B cell (primary cell): ENCODE measurements at regions not wholly inside any gene's neighbourhood (a gene's known extent, or its start where the extent isn't known, plus 50 kb on each side); places are given as distances from the start of the nearest gene placed in this dataset.

Source experiments
- ATAC-seq: fragments of 200-7000 bp; cut with Tn5 transposase; one replicate; pipeline ENCODE4 v1.10.0; 2021; ENCODE audit warnings: low read depth, mild to moderate bottlenecking, moderate number of reproducible peaks, moderate library complexity
- CTCF ChIA-PET: fragments of 350-600 bp; sonication (Branson Sonifier 250); formaldehyde crosslinking; loops from one replicate; lab custom pipeline; 2021; ENCODE audit warnings: antibody characterized with exemption, inconsistent platforms; lab: Charles Lee
- POLR2A ChIA-PET: fragments of 350-600 bp; sonication (Branson Sonifier 250); formaldehyde crosslinking; loops from one replicate; lab custom pipeline; 2021; ENCODE audit warnings: antibody characterized with exemption; lab: Charles Lee
- DNase-seq: peaks from one replicate; pipeline ENCODE4 v3.0.0; 2013
- H2AFZ ChIP-seq: 2 replicates; pipeline ENCODE4 v1.6.1; 2012; ENCODE audit warnings: mild to moderate bottlenecking, low read depth, low read length; ENCODE audit not compliant: insufficient read depth, poor library complexity, severe bottlenecking
- H3K27ac ChIP-seq, 2 donors: 1 replicate in 1 of 2; 2 replicates in 1 of 2; pipeline ENCODE4 v1.5.1; 2012 to 2013; ENCODE audit warnings: low read length in 2 of 2, mild to moderate bottlenecking in 2 of 2, moderate library complexity in 1 of 2
- H3K27me3 ChIP-seq, 4 experiments: fragments of 200-600 bp in 1 of 4; sonication (generic) in 1 of 4; replicated peaks in 1 of 4; 1 replicate in 2 of 4; 2 replicates in 2 of 4; pipeline versions ENCODE4 v1.6.1 to v1.7.0; 2013 to 2016; ENCODE audit warnings: low read length in 3 of 4, mild to moderate bottlenecking in 2 of 4, mixed read lengths in 1 of 4, moderate library complexity in 1 of 4; ENCODE audit not compliant: insufficient read depth in 4 of 4, control insufficient read depth in 3 of 4; ENCODE audit errors: control extremely low read depth in 1 of 4
- H3K36me3 ChIP-seq, 2 experiments: replicated peaks in 1 of 2; 1 replicate in 1 of 2; 2 replicates in 1 of 2; pipeline versions ENCODE4 v1.6.1 to v1.7.1; 2013; ENCODE audit warnings: low read length in 1 of 2; ENCODE audit not compliant: insufficient read depth in 2 of 2, control insufficient read depth in 1 of 2; ENCODE audit errors: control extremely low read depth in 1 of 2, extremely low read depth in 1 of 2
- H3K4me1 ChIP-seq, 2 donors: fragments of 200-600 bp in 1 of 2; sonication (generic) in 1 of 2; 1 replicate in 1 of 2; 2 replicates in 1 of 2; pipeline versions ENCODE4 v1.5.1 to v1.6.1; 2013 to 2017; ENCODE audit warnings: low read length in 2 of 2; ENCODE audit not compliant: control insufficient read depth in 2 of 2, insufficient read depth in 2 of 2
- H3K4me2 ChIP-seq: replicated peaks from 2 replicates; pipeline ENCODE3; 2012; ENCODE audit warnings: mild to moderate bottlenecking, low read depth, low read length; ENCODE audit not compliant: poor library complexity, severe bottlenecking
- H3K4me3 ChIP-seq, 5 experiments: fragments of 200-600 bp in 1 of 5; sonication (generic) in 1 of 5; 1 replicate in 3 of 5; 2 replicates in 2 of 5; pipeline versions ENCODE4 v1.5.1 to v1.7.0; 2011 to 2016; ENCODE audit warnings: low read length in 4 of 5, mild to moderate bottlenecking in 4 of 5, low read depth in 2 of 5, control low read depth in 1 of 5, moderate library complexity in 1 of 5; ENCODE audit not compliant: insufficient read depth in 1 of 5; ENCODE audit errors: control extremely low read depth in 1 of 5, extremely low read depth in 1 of 5
- H3K79me2 ChIP-seq: fragments of 200-600 bp; sonication (generic); one replicate; pipeline ENCODE4 v1.6.0; 2016; ENCODE audit warnings: low read length; ENCODE audit not compliant: control insufficient read depth, insufficient read depth
- H3K9ac ChIP-seq: fragments of 200-600 bp; sonication (generic); 2 replicates; pipeline ENCODE4 v1.6.1; 2017; ENCODE audit warnings: mild to moderate bottlenecking, low read length, moderate library complexity
- H3K9me3 ChIP-seq, 3 donors: one replicate each; pipeline versions ENCODE4 v1.6.1 to v1.7.1; 2013; ENCODE audit warnings: low read length in 2 of 3; ENCODE audit not compliant: control insufficient read depth in 2 of 3, insufficient read depth in 1 of 3; ENCODE audit errors: control extremely low read depth in 1 of 3
- H4K20me1 ChIP-seq: 2 replicates; pipeline ENCODE4 v1.6.0; 2012; ENCODE audit warnings: mild to moderate bottlenecking, low read length; ENCODE audit not compliant: insufficient read depth, control insufficient read depth, poor library complexity, severe bottlenecking
- H3K27ac Mint-ChIP-seq: one replicate; pipeline ENCODE4 v1.8.0; 2021; ENCODE audit warnings: mixed read lengths
- H3K27me3 Mint-ChIP-seq: one replicate; pipeline ENCODE4 v1.8.0; 2021; ENCODE audit warnings: mixed read lengths
- H3K4me1 Mint-ChIP-seq: one replicate; pipeline ENCODE4 v1.8.0; 2021; ENCODE audit warnings: mixed read lengths
- H3K4me3 Mint-ChIP-seq: one replicate; pipeline ENCODE4 v1.8.0; 2021; ENCODE audit warnings: mixed read lengths
- H3K9me3 Mint-ChIP-seq: one replicate; pipeline ENCODE4 v1.8.0; 2022; ENCODE audit warnings: mixed read lengths; ENCODE audit not compliant: insufficient read depth
- CTCF ChIP-seq: fragments of 200-600 bp; IDR thresholded peaks from one replicate; pipeline ENCODE4 v1.8.0; 2022; ENCODE audit warnings: antibody characterized with exemption, mild to moderate bottlenecking
- EZH2 ChIP-seq: IDR thresholded peaks from 2 replicates; pipeline ENCODE4 v1.6.1; 2012; ENCODE audit warnings: borderline replicate concordance, low read depth, mild to moderate bottlenecking, moderate library complexity, low read length; ENCODE audit not compliant: insufficient read depth, poor library complexity, severe bottlenecking
- WGBS: methylation state at CpG from one replicate; pipeline ENCODE4 v1.1.5; 2013; ENCODE audit warnings: missing lambda C conversion rate; ENCODE audit not compliant: insufficient coverage; 5-methylcytosine and 5-hydroxymethylcytosine counted together
- intact Hi-C: fragments of 100-400 bp; cut with micrococcal nuclease; formaldehyde crosslinking; loops from one replicate; pipeline ENCODE4 v1.10.0; 2022

GRCh38 chr3:31450345-31450744, 82.4 kb upstream of the STT3B start:
- no peak overlapping the region for H3K4me3 ChIP-seq
- no peaks in the 10 kb centered on the region for H3K79me2 ChIP-seq
- no peaks in the 10 kb centered on the region for H3K27me3 ChIP-seq
- Mint-ChIP-seq H3K4me3 (no peak overlapping the region), H3K9me3 (peaks cover 4% of the 10 kb centered on the region), H3K27me3 (peaks cover 9% of the 10 kb centered on the region), H3K27ac (no peak overlapping the region), H3K4me1 (peaks cover 7% of the 10 kb centered on the region)
- DNase-seq, result no peak
- no peak overlapping the region for H2AFZ ChIP-seq
- ChIA-PET CTCF (no interaction called here), POLR2A (no interaction called here)
- no peaks in the 10 kb centered on the region for H3K36me3 ChIP-seq
- TF ChIP-seq CTCF, result no peak
- no peak overlapping the region for H3K4me2 ChIP-seq
- ATAC-seq, result no peak
- H3K9me3 ChIP-seq, result peaks cover 2 to 13% (median 11%) of the 10 kb centered on the region in 3 donors
- no peak overlapping the region for H3K27ac ChIP-seq
- H3K9ac ChIP-seq, result no peak overlapping the region
- H3K4me1 ChIP-seq, result peaks cover 4 to 5% of the 10 kb centered on the region in 2 donors
- no peaks in the 10 kb centered on the region for H4K20me1 ChIP-seq
- intact Hi-C loops, result no loop called here

GRCh38 chr3:31452495-31453106, 80.1 kb upstream of the STT3B start:
- H2AFZ ChIP-seq, result no peak overlapping the region
- ATAC-seq (no peak), DNase-seq (no peak)
- peaks cover 2 to 16% (median 13%) of the 10 kb centered on the region in 3 donors for H3K9me3 ChIP-seq
- peaks cover 4% of the 10 kb centered on the region for H3K9me3 Mint-ChIP-seq
- WGBS, result 94% methylated on average over 20 of the region's 24 CpGs
- no peak for TF ChIP-seq EZH2
- no peak for TF ChIP-seq CTCF
- peaks cover 13% of the 10 kb centered on the region for H3K4me1 Mint-ChIP-seq
- ChIA-PET POLR2A (no interaction called here), CTCF (no interaction called here)
- no peak overlapping the region for H3K4me3 Mint-ChIP-seq
- peaks cover 5 to 7% of the 10 kb centered on the region in 2 donors for H3K4me1 ChIP-seq
- no peak overlapping the region for H3K9ac ChIP-seq
- H3K79me2 ChIP-seq, result no peaks in the 10 kb centered on the region
- H3K27ac Mint-ChIP-seq, result no peak overlapping the region
- H3K4me2 ChIP-seq, result no peak overlapping the region
- no peaks in the 10 kb centered on the region for H3K36me3 ChIP-seq
- no peaks in the 10 kb centered on the region for H3K27me3 ChIP-seq
- intact Hi-C loops, result no loop called here
- H3K27me3 Mint-ChIP-seq, result peaks cover 9% of the 10 kb centered on the region
- H4K20me1 ChIP-seq, result no peaks in the 10 kb centered on the region
- H3K4me3 ChIP-seq, result no peak overlapping the region
- no peak overlapping the region for H3K27ac ChIP-seq
